GM20000 (cell line): ENCODE measurements at regions not wholly inside any gene's neighbourhood (a gene's known extent, or its start where the extent isn't known, plus 50 kb on each side); places are given as distances from the start of the nearest gene placed in this dataset.

Source experiments
- DNase-seq: peaks from one replicate; pipeline ENCODE4 v3.0.0; 2012; ENCODE audit warnings: low spot score
- TF ChIP-seq, protein P1 (sequence below): IDR thresholded peaks from 2 replicates; pipeline ENCODE4 v1.5.1; 2012; ENCODE audit warnings: mild to moderate bottlenecking, control low read depth; ENCODE audit errors: extremely low read depth, missing control alignments

DNA sequence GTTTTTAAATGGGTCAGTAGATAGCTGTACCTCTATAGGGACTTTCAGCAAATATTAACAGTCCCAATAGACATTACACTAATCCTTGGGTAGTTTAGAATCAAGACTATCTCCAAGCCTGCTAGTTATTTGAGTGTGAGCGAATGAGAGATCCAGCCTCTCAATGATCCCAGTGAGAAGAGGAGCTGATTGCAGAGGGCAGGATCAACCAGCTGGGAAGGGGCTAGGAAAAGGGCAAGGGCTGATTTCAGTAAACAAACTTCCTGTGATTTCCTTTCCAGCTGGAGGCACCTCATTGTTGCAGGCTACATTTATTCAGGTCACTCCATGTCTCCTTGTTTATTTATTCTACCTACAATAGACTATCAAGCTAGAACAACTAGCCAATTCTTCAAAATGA, 84.1 kb upstream of the CTNNA2 start:
- DNase-seq: no peak

DNA sequence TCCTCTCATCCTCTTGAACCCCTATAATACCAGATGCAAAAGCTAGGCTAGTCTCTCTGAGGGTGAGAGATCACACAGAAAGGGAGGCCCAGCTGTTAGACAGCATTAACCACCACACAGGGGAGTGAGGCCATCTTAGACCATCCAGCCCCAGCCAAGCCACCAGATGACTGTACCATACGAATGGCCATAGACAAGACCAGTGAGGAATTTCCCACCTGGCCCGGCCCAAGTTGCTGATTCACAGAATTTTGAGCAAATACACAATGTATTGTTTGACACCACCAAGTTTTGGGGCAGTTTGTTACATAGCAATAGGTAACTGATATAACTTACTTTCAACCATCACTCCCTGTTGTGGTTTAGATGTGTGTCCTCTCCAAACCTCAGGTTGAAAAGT, 98.2 kb upstream of the CTNNA2 start:
- no peak for DNase-seq
- TF ChIP-seq, protein P1, sequence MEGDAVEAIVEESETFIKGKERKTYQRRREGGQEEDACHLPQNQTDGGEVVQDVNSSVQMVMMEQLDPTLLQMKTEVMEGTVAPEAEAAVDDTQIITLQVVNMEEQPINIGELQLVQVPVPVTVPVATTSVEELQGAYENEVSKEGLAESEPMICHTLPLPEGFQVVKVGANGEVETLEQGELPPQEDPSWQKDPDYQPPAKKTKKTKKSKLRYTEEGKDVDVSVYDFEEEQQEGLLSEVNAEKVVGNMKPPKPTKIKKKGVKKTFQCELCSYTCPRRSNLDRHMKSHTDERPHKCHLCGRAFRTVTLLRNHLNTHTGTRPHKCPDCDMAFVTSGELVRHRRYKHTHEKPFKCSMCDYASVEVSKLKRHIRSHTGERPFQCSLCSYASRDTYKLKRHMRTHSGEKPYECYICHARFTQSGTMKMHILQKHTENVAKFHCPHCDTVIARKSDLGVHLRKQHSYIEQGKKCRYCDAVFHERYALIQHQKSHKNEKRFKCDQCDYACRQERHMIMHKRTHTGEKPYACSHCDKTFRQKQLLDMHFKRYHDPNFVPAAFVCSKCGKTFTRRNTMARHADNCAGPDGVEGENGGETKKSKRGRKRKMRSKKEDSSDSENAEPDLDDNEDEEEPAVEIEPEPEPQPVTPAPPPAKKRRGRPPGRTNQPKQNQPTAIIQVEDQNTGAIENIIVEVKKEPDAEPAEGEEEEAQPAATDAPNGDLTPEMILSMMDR: no peak

More for the DNA sequence above, 84.1 kb upstream of the CTNNA2 start:
- TF ChIP-seq, protein P1: no peak

DNA sequence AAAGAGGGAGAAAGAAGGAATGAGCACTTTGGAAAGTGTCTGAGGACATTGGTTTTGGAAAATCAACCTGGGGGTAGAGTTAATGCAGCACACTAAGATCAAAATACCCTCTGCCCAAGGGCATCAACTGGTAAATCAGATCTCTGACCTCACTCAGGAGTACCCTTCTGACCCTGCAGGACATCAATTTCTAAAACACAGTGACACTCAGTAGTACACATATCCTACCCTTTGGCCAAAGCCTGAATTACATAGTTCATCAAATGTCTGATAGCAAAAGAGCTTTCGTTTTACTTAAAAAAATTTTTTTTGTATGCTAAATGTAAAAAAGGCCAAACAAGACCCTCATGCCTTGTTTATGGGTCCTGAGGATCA, 118.4 kb upstream of the CTNNA2 start:
- no peak for DNase-seq
- TF ChIP-seq, protein P1: no peak

DNA sequence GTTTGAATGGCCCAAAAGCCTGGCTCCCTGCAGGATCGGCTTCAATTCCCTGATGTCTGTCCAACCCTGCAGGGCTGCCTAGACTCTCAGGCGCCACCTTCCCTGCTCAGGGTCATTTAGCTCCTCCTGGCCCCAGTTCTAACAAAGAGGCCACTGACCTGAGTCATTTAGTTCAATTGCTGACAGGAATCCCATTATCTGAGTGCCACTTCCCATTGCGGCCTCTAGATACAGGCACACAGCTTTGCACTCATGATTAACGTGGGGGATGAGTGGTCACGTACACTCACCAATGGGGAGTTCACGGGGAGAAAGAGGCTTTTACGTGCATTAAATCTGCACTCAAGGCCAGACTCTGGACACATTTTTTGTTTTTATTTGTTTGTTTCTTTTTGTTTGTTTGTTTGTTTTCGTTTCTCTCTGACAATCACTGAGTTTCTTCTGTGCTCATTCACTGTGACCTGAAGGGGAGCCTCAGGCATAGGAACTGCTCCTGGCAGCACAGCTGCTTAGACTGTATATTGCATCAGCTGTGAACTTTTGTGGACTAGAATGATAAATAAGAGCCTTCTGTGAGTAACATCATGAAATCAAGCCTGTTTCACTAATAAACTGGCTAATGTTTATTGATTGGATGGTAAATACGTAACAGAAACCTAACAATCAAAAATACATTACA, 118.9 kb upstream of the CTNNA2 start:
- TF ChIP-seq, protein P1: no peak
- no peak for DNase-seq

DNA sequence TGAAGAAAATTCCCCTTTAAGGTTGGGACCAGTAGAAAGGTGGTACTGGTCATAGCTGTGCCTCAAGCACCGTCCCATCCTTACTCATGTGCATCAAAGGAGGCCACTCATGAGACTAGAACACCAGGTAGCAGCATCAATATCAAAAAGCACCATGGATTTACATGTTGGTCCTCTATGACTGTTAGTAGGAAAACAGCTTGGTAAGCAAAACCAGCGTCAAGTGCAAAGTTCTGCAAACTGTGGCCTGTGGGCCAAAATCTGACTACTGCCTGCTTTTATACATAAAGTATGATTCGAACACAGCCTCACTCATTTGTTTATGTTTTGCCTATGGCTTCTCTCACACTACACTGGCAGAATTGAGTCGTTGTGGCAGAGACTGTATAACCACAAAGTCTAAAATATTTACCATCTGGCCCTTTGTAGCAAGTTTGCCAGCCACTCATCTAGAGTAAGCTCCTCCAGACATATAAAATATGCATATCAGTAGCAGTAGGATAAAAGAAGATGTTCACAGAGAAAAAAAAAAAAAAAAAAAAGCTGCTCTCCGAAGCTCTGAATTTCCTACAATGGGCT, 119.7 kb upstream of the CTNNA2 start:
- DNase-seq: no peak
- TF ChIP-seq, protein P1: no peak

DNA sequence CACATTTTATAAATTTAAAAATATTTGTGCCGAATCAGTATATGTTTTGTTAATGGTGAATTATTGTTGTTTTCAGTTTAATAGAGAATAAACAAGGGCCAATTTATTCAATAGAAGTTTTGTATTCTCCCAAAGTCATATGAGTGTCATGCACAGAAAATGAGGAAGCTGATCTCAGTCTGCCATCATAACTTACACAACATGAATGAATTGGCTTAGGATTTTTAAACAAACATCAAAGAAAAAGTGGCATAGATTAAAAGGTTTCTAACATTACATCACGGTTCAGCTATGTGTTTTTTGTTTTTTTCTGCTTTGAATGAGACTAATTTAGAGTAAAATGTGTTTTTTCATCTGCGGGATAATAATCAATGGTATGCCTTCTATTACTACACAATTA, 123.4 kb upstream of the CTNNA2 start:
- DNase-seq: no peak
- TF ChIP-seq, protein P1: no peak

DNA sequence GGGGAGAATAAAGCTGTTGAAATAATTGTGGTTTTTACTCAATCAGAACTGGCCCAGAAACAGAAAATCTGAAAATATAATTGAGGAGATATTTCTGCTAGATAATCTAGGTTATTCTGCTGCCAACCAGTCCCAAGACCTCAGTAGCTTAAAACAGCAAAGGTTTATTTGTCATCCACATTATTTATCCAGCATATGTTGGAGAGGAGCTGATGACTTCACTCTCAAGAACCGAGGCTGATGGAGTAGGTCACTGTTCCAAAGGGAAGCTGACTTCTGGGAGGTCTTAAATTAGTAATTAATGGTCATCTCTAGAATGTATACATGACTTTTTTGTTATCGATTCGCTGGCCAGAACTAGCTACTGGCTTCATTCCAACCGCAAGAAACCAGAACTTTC, 124.8 kb upstream of the CTNNA2 start:
- TF ChIP-seq, protein P1: no peak
- no peak for DNase-seq
